Mesothelial cell of epicardium (in vitro differentiated cells): ENCODE measurements at regions not wholly inside any gene's neighbourhood (a gene's known extent, or its start where the extent isn't known, plus 50 kb on each side); places are given as distances from the start of the nearest gene placed in this dataset.
"Not testable (repeated sequence)": the region's sequence is repeated elsewhere in the genome, so short reads cannot be mapped to it uniquely, and the experiment has no call there.

Source experiments
- DNase-seq, 2 experiments: peaks; one replicate each; pipeline ENCODE4 v3.0.0; 2021; ENCODE audit warnings: low spot score in 2 of 2; ENCODE audit not compliant: unreplicated experiment in 2 of 2
- H3K27ac Mint-ChIP-seq: 2 replicates; pipeline ENCODE4 v1.8.0; 2021; ENCODE audit warnings: mixed read lengths
- H3K27me3 Mint-ChIP-seq: 2 replicates; pipeline ENCODE4 v1.8.0; 2021; ENCODE audit warnings: low read depth, mixed read lengths
- H3K36me3 Mint-ChIP-seq: 2 replicates; pipeline ENCODE4 v1.8.0; 2021; ENCODE audit warnings: mixed read lengths
- H3K4me1 Mint-ChIP-seq: 2 replicates; pipeline ENCODE4 v1.8.0; 2021; ENCODE audit warnings: mixed read lengths
- H3K4me3 Mint-ChIP-seq: 2 replicates; pipeline ENCODE4 v1.8.0; 2021; ENCODE audit warnings: mild to moderate bottlenecking, moderate library complexity, mixed read lengths
- H3K9me3 Mint-ChIP-seq: 2 replicates; pipeline ENCODE4 v1.8.0; 2021; ENCODE audit warnings: mixed read lengths
- CTCF ChIP-seq: fragments of 200-600 bp; sonication (generic); IDR thresholded peaks from one replicate; pipeline ENCODE4 v1.5.0; 2021; ENCODE audit warnings: antibody characterized with exemption; ENCODE audit not compliant: unreplicated experiment

- no peak for TF ChIP-seq CTCF
- H3K36me3 Mint-ChIP-seq, result no peaks in the 10 kb centered on the region
- H3K27ac Mint-ChIP-seq, result no peak overlapping the region
- DNase-seq, result no peak
- peaks cover 4% of the 10 kb centered on the region for H3K4me1 Mint-ChIP-seq
- no peak overlapping the region for H3K4me3 Mint-ChIP-seq
- H3K27me3 Mint-ChIP-seq, result no peaks in the 10 kb centered on the region
- peaks cover 3% of the 10 kb centered on the region for H3K9me3 Mint-ChIP-seq
These were observed 426.3 kb upstream of the MEF2C start for GRCh38 chr5:89309268-89309667.

GRCh38 chr5:89308606-89309040, 425.6 kb upstream of the MEF2C start:
- no peak overlapping the region for H3K27ac Mint-ChIP-seq
- no peaks in the 10 kb centered on the region for H3K36me3 Mint-ChIP-seq
- no peak for DNase-seq
- no peak for TF ChIP-seq CTCF
- no peaks in the 10 kb centered on the region for H3K27me3 Mint-ChIP-seq
- no peak overlapping the region for H3K4me3 Mint-ChIP-seq
- H3K4me1 Mint-ChIP-seq, result no peaks in the 10 kb centered on the region
- H3K9me3 Mint-ChIP-seq, result peaks cover 3% of the 10 kb centered on the region

GRCh38 chr5:89307972-89308371, 425.0 kb upstream of the MEF2C start:
- DNase-seq, result no peak
- no peak overlapping the region for H3K4me3 Mint-ChIP-seq
- H3K36me3 Mint-ChIP-seq, result no peaks in the 10 kb centered on the region
- H3K4me1 Mint-ChIP-seq, result no peaks in the 10 kb centered on the region
- peaks cover 3% of the 10 kb centered on the region for H3K9me3 Mint-ChIP-seq
- no peak overlapping the region for H3K27ac Mint-ChIP-seq
- H3K27me3 Mint-ChIP-seq, result no peaks in the 10 kb centered on the region
- no peak for TF ChIP-seq CTCF

- not testable (repeated sequence) for H3K4me3 Mint-ChIP-seq, H3K4me1 Mint-ChIP-seq, H3K27ac Mint-ChIP-seq, H3K36me3 Mint-ChIP-seq, H3K27me3 Mint-ChIP-seq, H3K9me3 Mint-ChIP-seq, DNase-seq
These were observed 424.2 kb upstream of the MEF2C start for GRCh38 chr5:89307141-89307540.

- no peaks in the 10 kb centered on the region for H3K36me3 Mint-ChIP-seq
- no peaks in the 10 kb centered on the region for H3K4me1 Mint-ChIP-seq
- peaks cover 4% of the 10 kb centered on the region for H3K27me3 Mint-ChIP-seq
- no peaks in the 10 kb centered on the region for H3K9me3 Mint-ChIP-seq
- H3K27ac Mint-ChIP-seq, result no peak overlapping the region
- no peak for DNase-seq
- no peak for TF ChIP-seq CTCF
- no peak overlapping the region for H3K4me3 Mint-ChIP-seq
These were observed 420.1 kb upstream of the MEF2C start for GRCh38 chr5:89303033-89303480.

GRCh38 chr5:89302102-89302891, 419.3 kb upstream of the MEF2C start:
- no peak overlapping the region for H3K4me3 Mint-ChIP-seq
- peaks cover 4% of the 10 kb centered on the region for H3K27me3 Mint-ChIP-seq
- TF ChIP-seq CTCF, result no peak
- no peak overlapping the region for H3K27ac Mint-ChIP-seq
- H3K9me3 Mint-ChIP-seq, result no peaks in the 10 kb centered on the region
- no peak for DNase-seq
- no peaks in the 10 kb centered on the region for H3K4me1 Mint-ChIP-seq
- H3K36me3 Mint-ChIP-seq, result no peaks in the 10 kb centered on the region
